ENCODE measurements at regions not wholly inside any gene's neighbourhood (a gene's known extent, or its start where the extent isn't known, plus 50 kb on each side); places are given as distances from the start of the nearest gene placed in this dataset.

- TF ChIP-seq EGR1 (IDR thresholded peaks at IDR 0.05) (no peak), EP300 (IDR thresholded peaks at IDR 0.05; ENCODE audit: borderline replicate concordance) (no peak), FOXM1 (IDR thresholded peaks at IDR 0.05; ENCODE audit: borderline replicate concordance, low read depth) (no peak), ZBTB7A (IDR thresholded peaks at IDR 0.05; ENCODE audit: low read depth) (no peak), RAD21 (IDR thresholded peaks at IDR 0.05; ENCODE audit: low read depth) (no peak), TAF1 (IDR thresholded peaks at IDR 0.05; ENCODE audit: low read depth) (no peak), CREB1 (IDR thresholded peaks at IDR 0.05; ENCODE audit: low read depth) (no peak), YY1 (IDR thresholded peaks at IDR 0.05; ENCODE audit: low read depth) (no peak), CEBPB (IDR thresholded peaks at IDR 0.05) (no peak)
These were observed 64.8 kb upstream of the GALNT5 start for GRCh38 chr2:157192445-157193423.
